ENCODE measurements at regions not wholly inside any gene's neighbourhood (a gene's known extent, or its start where the extent isn't known, plus 50 kb on each side); places are given as distances from the start of the nearest gene placed in this dataset.

DNA sequence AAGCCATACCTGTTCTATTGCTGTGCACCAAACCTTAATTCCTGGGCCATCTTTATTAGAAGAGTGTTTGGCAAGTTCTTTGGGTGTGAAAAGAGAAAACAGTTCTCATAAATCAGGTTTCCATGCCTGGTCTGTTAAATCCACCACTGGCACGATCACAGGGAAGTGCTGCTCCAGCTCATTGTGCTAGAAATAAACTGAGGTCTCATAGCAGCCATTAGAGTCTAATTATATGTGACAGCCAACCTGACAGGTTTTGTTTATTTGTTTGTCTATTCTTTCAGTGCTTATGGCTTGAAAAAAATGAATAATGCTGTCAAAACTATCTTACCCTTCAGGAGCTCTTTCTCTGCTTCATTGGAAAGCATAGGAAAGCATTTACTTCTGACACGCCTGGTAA lies 147.1 kb upstream of the CNTN6 start:
- TF ChIP-seq, protein P1, sequence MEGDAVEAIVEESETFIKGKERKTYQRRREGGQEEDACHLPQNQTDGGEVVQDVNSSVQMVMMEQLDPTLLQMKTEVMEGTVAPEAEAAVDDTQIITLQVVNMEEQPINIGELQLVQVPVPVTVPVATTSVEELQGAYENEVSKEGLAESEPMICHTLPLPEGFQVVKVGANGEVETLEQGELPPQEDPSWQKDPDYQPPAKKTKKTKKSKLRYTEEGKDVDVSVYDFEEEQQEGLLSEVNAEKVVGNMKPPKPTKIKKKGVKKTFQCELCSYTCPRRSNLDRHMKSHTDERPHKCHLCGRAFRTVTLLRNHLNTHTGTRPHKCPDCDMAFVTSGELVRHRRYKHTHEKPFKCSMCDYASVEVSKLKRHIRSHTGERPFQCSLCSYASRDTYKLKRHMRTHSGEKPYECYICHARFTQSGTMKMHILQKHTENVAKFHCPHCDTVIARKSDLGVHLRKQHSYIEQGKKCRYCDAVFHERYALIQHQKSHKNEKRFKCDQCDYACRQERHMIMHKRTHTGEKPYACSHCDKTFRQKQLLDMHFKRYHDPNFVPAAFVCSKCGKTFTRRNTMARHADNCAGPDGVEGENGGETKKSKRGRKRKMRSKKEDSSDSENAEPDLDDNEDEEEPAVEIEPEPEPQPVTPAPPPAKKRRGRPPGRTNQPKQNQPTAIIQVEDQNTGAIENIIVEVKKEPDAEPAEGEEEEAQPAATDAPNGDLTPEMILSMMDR (conservative IDR thresholded peaks at IDR 0.05): no peak
- TF ChIP-seq EZH2 (IDR thresholded peaks at IDR 0.05; ENCODE audit: low read depth): no peak
